Body of pancreas (tissue), 4 donors: ENCODE measurements at regions not wholly inside any gene's neighbourhood (a gene's known extent, or its start where the extent isn't known, plus 50 kb on each side); places are given as distances from the start of the nearest gene placed in this dataset.

Source experiments
- ATAC-seq: fragments of 150-250 bp; one replicate; pipeline ENCODE4 v1.9.1; 2016
- DNase-seq, 4 donors: peaks; one replicate each; pipeline ENCODE4 v3.0.0-alpha.2; 2019
- H3K27ac ChIP-seq, 4 donors: fragments of 200-600 bp; sonication (generic); 1 replicate in 3 of 4; 2 replicates in 1 of 4; pipeline versions ENCODE4 v1.5.1 to v1.6.1; 2016 to 2019; ENCODE audit warnings: mild to moderate bottlenecking in 1 of 4, mixed read lengths in 1 of 4, moderate library complexity in 1 of 4
- H3K27me3 ChIP-seq, 2 donors: fragments of 200-600 bp; sonication (generic); one replicate each; pipeline ENCODE4 v1.6.0; 2016; ENCODE audit warnings: mild to moderate bottlenecking in 1 of 2
- H3K36me3 ChIP-seq, 2 donors: fragments of 200-600 bp; sonication (generic); replicated peaks in 1 of 2; 2 replicates each; pipeline ENCODE4 v1.5.1; 2016; ENCODE audit warnings: low read depth in 2 of 2; ENCODE audit not compliant: insufficient read depth in 1 of 2
- H3K4me1 ChIP-seq: fragments of 200-600 bp; sonication (generic); one replicate; pipeline ENCODE4 v1.6.0; 2016
- H3K4me3 ChIP-seq, 2 donors: fragments of 200-600 bp; sonication (generic); 1 replicate in 1 of 2; 2 replicates in 1 of 2; pipeline ENCODE4 v1.5.1; 2016 to 2019
- H3K9me3 ChIP-seq, 3 donors: fragments of 200-600 bp; sonication (generic); 1 replicate in 2 of 3; 2 replicates in 1 of 3; pipeline ENCODE4 v1.5.1; 2016
- CTCF ChIP-seq, 7 experiments: fragments of 450-650 bp in 4 of 7; fragments of 200-600 bp in 3 of 7; sonication (generic) in 3 of 7; IDR thresholded peaks; one replicate each; pipeline ENCODE4 v1.5.1; 2016 to 2019; ENCODE audit warnings: antibody characterized with exemption in 7 of 7
- POLR2A ChIP-seq, 3 donors: fragments of 450-650 bp; IDR thresholded peaks; one replicate each; pipeline ENCODE4 v1.6.1; 2016; ENCODE audit warnings: antibody characterized with exemption in 3 of 3, mild to moderate bottlenecking in 2 of 3
- WGBS, 2 donors: methylation state at CpG; one replicate each; pipeline ENCODE4 v1.1.5; 2017; 5-methylcytosine and 5-hydroxymethylcytosine counted together
- intact Hi-C: fragments of 100-400 bp; cut with DNase I; formaldehyde crosslinking; loops from one replicate; pipeline ENCODE4 v1.15.1; 2023

GRCh38 chrX:8034058-8034457 lies 106.8 kb upstream of the PNPLA4 start:
- H3K27me3 ChIP-seq, result no peaks in the 10 kb centered on the region
- TF ChIP-seq CTCF (IDR thresholded peaks at IDR 0.05) (no peak), POLR2A (IDR thresholded peaks at IDR 0.05) (no peak)
- ATAC-seq (no peak), DNase-seq (no peak)
- no peaks in the 10 kb centered on the region for H3K4me1 ChIP-seq
- no peak overlapping the region for H3K27ac ChIP-seq
- intact Hi-C loops, result no loop called here
- H3K9me3 ChIP-seq, result no peaks in the 10 kb centered on the region
- WGBS, 2 donors, result 82 to 92% methylated on average over 7 of the region's 8 CpGs
- no peaks in the 10 kb centered on the region for H3K36me3 ChIP-seq
- no peak overlapping the region for H3K4me3 ChIP-seq

- no peak for DNase-seq
Observed at GRCh38 chrX:8033175-8033574, 106.0 kb upstream of the PNPLA4 start.

GRCh38 chrX:8030361-8030760 lies 103.1 kb upstream of the PNPLA4 start:
- TF ChIP-seq POLR2A (IDR thresholded peaks at IDR 0.05), result no peak
- intact Hi-C loops, result no loop called here
- no peak overlapping the region for H3K27ac ChIP-seq
- ATAC-seq, result no peak
- H3K9me3 ChIP-seq, result no peaks in the 10 kb centered on the region
- no peak for DNase-seq
- H3K36me3 ChIP-seq, result no peaks in the 10 kb centered on the region
- H3K4me1 ChIP-seq, result no peaks in the 10 kb centered on the region
- no peak overlapping the region for H3K4me3 ChIP-seq
- 87 to 92% methylated on average over 4 of the region's 4 CpGs for WGBS, 2 donors
- H3K27me3 ChIP-seq, result no peaks in the 10 kb centered on the region

More at GRCh38 chrX:8033175-8033574, 106.0 kb upstream of the PNPLA4 start:
- no peak overlapping the region for H3K4me3 ChIP-seq
- H3K27ac ChIP-seq, result no peak overlapping the region
- TF ChIP-seq POLR2A (IDR thresholded peaks at IDR 0.05), result no peak
- no peak for TF ChIP-seq CTCF (IDR thresholded peaks at IDR 0.05)
- no peaks in the 10 kb centered on the region for H3K4me1 ChIP-seq
- 96 to 98% methylated on average over 4 of the region's 4 CpGs for WGBS, 2 donors
- intact Hi-C loops, result no loop called here
- no peak for ATAC-seq
- no peaks in the 10 kb centered on the region for H3K9me3 ChIP-seq
- H3K36me3 ChIP-seq, result no peaks in the 10 kb centered on the region
- H3K27me3 ChIP-seq, result no peaks in the 10 kb centered on the region

- ATAC-seq (no peak), DNase-seq (no peak)
- H3K4me1 ChIP-seq, result no peaks in the 10 kb centered on the region
- H3K27me3 ChIP-seq, result no peaks in the 10 kb centered on the region
- WGBS, 2 donors, result 54 to 58% methylated on average over 1 of the region's 1 CpG
- intact Hi-C loops, result no loop called here
- TF ChIP-seq CTCF (IDR thresholded peaks at IDR 0.05), result no peak
- TF ChIP-seq POLR2A (IDR thresholded peaks at IDR 0.05), result no peak
- H3K9me3 ChIP-seq, result no peaks in the 10 kb centered on the region
- H3K4me3 ChIP-seq, result no peak overlapping the region
- H3K36me3 ChIP-seq, result no peaks in the 10 kb centered on the region
- H3K27ac ChIP-seq, result no peak overlapping the region
Observed at GRCh38 chrX:8027827-8028226, 100.6 kb upstream of the PNPLA4 start.

- no peak for ATAC-seq
- DNase-seq, result no peak
- Histone ChIP-seq H3K27me3 (no peaks in the 10 kb centered on the region), H3K9me3 (no peaks in the 10 kb centered on the region), H3K4me1 (no peaks in the 10 kb centered on the region), H3K36me3 (no peaks in the 10 kb centered on the region), H3K27ac (no peak overlapping the region), H3K4me3 (no peak overlapping the region)
- no peak for TF ChIP-seq POLR2A (IDR thresholded peaks at IDR 0.05)
- TF ChIP-seq CTCF (IDR thresholded peaks at IDR 0.05), result no peak
- intact Hi-C loops, result no loop called here
Observed at GRCh38 chrX:8025705-8026104, 98.5 kb upstream of the PNPLA4 start.
